Glomerular visceral epithelial cell (primary cell): ENCODE measurements at regions not wholly inside any gene's neighbourhood (a gene's known extent, or its start where the extent isn't known, plus 50 kb on each side); places are given as distances from the start of the nearest gene placed in this dataset.

ENCODE experiments used
- DNase-seq: peaks from one replicate; pipeline ENCODE4 v3.0.0-alpha.2; 2016; ENCODE audit errors: extremely low spot score

GRCh38 chr12:75564398-75564797 is 53.0 kb upstream of the KRR1 start:
- DNase-seq, result no peak

GRCh38 chr12:75563351-75563750 is 51.9 kb upstream of the KRR1 start:
- no peak for DNase-seq

GRCh38 chr12:75561921-75562320 is 50.5 kb upstream of the KRR1 start:
- DNase-seq, result no peak
